Upper lobe of left lung (tissue), 4 donors: ENCODE measurements at regions not wholly inside any gene's neighbourhood (a gene's known extent, or its start where the extent isn't known, plus 50 kb on each side); places are given as distances from the start of the nearest gene placed in this dataset.
"Not testable (repeated sequence)": the region's sequence is repeated elsewhere in the genome, so short reads cannot be mapped to it uniquely, and the experiment has no call there.

Experiments
- POLR2A ChIP-seq, 4 donors: fragments of 450-650 bp; IDR thresholded peaks; one replicate each; pipeline ENCODE4 v1.5.1; 2016 to 2017; ENCODE audit warnings: antibody characterized with exemption in 4 of 4, mild to moderate bottlenecking in 2 of 4
- TF ChIP-seq, protein P1 (sequence below), 6 experiments: fragments of 450-650 bp in 4 of 6; fragments of 200-600 bp in 2 of 6; sonication (generic) in 2 of 6; IDR thresholded peaks; one replicate each; pipeline ENCODE4 v1.5.1; 2016 to 2019; ENCODE audit warnings: antibody characterized with exemption in 6 of 6

DNA sequence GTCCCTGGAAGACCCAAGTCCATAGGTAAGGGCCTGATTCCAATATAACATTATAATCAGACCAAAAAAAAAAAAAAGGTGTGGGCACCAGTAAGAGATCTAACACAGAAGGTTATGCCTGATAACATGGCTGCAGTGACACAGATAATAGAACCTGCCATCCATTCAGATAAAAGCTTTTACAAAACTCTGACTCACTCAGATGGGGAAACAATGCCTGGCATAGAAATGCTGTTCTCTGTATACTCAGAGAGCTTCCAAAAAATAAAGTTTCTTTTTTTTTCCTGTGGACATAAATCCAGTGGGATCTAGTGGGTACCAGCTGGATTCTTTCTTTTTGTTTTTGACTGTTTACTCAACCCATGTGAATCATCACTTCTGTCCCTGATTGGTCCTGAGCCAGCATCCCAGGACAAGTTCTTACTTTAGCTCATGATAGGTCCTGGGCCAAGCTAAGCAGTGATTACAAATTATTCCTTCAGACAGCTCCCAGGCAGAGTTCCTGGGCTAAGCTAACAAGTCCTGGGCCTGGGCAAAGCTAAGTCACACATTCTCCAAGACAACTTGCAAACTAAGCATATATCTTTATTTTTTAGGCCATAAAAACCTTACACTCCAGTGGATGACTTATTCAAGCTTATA, 199.9 kb downstream of the CDY1B start:
- TF ChIP-seq, protein P1, sequence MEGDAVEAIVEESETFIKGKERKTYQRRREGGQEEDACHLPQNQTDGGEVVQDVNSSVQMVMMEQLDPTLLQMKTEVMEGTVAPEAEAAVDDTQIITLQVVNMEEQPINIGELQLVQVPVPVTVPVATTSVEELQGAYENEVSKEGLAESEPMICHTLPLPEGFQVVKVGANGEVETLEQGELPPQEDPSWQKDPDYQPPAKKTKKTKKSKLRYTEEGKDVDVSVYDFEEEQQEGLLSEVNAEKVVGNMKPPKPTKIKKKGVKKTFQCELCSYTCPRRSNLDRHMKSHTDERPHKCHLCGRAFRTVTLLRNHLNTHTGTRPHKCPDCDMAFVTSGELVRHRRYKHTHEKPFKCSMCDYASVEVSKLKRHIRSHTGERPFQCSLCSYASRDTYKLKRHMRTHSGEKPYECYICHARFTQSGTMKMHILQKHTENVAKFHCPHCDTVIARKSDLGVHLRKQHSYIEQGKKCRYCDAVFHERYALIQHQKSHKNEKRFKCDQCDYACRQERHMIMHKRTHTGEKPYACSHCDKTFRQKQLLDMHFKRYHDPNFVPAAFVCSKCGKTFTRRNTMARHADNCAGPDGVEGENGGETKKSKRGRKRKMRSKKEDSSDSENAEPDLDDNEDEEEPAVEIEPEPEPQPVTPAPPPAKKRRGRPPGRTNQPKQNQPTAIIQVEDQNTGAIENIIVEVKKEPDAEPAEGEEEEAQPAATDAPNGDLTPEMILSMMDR (IDR thresholded peaks at IDR 0.05) = not testable (repeated sequence)
- not testable (repeated sequence) for TF ChIP-seq POLR2A (IDR thresholded peaks at IDR 0.05)
